ENCODE measurements at regions not wholly inside any gene's neighbourhood (a gene's known extent, or its start where the extent isn't known, plus 50 kb on each side); places are given as distances from the start of the nearest gene placed in this dataset.

- no peak for TF ChIP-seq CTCF (conservative IDR thresholded peaks at IDR 0.05; ENCODE audit: low read depth, low read length)
- TF ChIP-seq EZH2 (IDR thresholded peaks at IDR 0.05; ENCODE audit: borderline replicate concordance, low read depth, low read length, poor library complexity, severe bottlenecking) = no peak
Observed at GRCh38 chrX:150238632-150239382, 124.3 kb upstream of the MAMLD1 start.
